Esophagus mucosa (tissue), 1 donor: ENCODE measurements at regions not wholly inside any gene's neighbourhood (a gene's known extent, or its start where the extent isn't known, plus 50 kb on each side); places are given as distances from the start of the nearest gene placed in this dataset.
"Not testable (repeated sequence)": the region's sequence is repeated elsewhere in the genome, so short reads cannot be mapped to it uniquely, and the experiment has no call there.

Experiments
- ATAC-seq: fragments of 200-7000 bp; cut with Tn5 transposase; one replicate; pipeline ENCODE4 v1.9.1; 2020
- donor health status: DM: yes; HTN: yes; CAD: no.

- ATAC-seq: no peak
Observed at GRCh38 chr6:86203044-86203443, 560.4 kb upstream of the SYNCRIP start.

- no peak for ATAC-seq
Observed at GRCh38 chr6:86193821-86194220, 551.1 kb upstream of the SYNCRIP start.

- ATAC-seq: no peak
Observed at GRCh38 chr6:86192123-86192522, 549.4 kb upstream of the SYNCRIP start.

- not testable (repeated sequence) for ATAC-seq
Observed at GRCh38 chr6:86175149-86175548, 532.5 kb upstream of the SYNCRIP start.

DNA sequence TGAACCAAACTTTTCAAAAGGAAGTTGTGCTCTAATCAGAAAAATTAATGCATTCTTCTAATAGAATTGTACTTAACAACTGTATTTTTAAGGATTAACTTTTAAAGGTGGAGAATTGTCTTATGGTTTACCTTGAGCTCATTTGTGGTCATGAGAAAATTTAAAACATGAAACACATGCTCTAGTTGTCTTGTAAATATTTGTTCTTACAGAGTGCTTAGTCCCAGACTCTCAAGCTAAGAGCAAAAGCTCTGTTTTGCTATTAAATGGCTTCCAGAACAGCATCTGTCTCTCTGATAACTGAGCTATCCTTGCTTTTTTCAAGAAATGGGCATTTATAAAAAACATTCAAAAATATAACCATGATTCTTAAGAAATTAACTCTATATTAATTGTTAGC, 512.2 kb upstream of the SYNCRIP start:
- no peak for ATAC-seq

GRCh38 chr6:86153521-86153920, 510.8 kb upstream of the SYNCRIP start:
- no peak for ATAC-seq

DNA sequence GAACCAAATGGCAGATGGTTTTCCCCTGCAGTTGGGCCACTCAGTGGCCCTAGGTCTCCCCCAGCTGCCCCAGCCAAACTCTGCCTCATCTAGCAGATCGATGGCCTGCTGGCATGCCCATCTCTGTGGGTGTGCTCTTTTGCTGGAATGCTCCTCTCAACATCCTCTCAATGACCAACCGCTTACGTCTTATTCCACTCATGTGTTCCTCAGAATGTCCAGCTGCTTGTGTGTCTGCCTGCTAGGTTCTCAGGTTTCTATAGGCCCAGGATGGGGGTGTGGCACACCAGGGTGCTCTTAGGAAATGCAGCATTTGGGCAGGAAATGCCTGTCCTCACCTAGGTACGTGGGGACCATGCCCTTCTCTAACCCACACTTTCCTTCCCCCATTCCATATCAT, 509.9 kb upstream of the SYNCRIP start:
- ATAC-seq: no peak

DNA sequence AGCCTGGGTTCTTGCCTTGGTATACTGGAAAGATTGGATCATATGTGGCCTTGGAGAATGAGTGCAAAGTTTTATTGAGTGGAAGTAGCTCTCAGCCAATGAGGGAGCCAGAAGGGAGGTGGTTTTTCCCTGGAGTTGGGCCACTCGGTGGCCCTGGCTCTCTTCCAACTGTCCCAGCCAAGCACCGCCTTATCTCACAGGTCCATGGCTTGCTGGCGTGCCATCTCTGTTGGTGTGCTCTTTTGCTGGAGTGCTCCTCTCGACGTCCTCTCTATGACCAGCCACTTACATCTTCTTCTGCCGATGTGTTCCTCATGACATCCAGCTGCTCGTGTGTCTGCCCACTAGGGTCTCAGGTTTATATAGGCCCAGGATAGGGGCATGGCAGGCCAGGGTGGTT, 505.9 kb upstream of the SYNCRIP start:
- ATAC-seq: no peak

- no peak for ATAC-seq
Observed at GRCh38 chr6:86147859-86148258, 505.2 kb upstream of the SYNCRIP start.

DNA sequence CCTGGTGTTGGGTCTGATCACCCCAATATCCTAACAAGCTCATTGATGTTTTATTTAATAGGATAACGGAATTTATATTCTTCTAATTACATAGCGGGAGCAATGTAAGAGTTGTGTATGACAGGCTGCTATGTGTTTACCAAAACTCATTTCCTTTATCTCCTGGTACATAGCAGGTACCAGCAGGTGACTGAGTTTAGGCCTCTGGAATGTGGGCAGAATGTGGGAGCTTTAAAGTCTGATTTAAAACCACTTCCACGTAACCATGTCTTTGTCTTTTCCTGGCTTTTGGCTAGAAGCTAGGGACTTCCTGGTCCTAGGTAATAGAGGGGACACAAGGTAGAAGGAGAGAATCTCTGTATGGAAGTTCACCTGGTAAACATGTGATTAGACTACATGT, 504.6 kb upstream of the SYNCRIP start:
- ATAC-seq: no peak

DNA sequence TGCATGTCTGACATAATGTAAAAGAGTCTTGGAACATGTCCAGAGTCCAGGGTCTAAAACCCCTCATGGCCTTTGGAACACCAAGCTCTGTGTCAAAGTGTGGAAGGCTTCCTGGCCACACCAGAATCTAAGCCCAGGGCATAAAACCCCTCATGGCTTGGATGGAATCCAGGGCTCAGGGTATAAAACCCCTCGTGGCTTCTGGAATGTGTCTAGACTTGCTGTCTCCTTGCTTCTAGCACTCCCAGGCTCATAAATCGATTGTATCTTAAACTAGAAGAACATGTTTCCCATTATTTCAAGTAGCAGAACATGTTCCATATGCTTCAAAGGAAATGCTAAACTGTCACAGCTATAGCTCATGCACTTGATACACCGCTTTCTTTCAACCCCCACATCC, 504.1 kb upstream of the SYNCRIP start:
- not testable (repeated sequence) for ATAC-seq

GRCh38 chr6:86142326-86142725, 499.6 kb upstream of the SYNCRIP start:
- ATAC-seq: no peak

- no peak for ATAC-seq
Observed at GRCh38 chr6:86128130-86128814, 485.6 kb upstream of the SYNCRIP start.

DNA sequence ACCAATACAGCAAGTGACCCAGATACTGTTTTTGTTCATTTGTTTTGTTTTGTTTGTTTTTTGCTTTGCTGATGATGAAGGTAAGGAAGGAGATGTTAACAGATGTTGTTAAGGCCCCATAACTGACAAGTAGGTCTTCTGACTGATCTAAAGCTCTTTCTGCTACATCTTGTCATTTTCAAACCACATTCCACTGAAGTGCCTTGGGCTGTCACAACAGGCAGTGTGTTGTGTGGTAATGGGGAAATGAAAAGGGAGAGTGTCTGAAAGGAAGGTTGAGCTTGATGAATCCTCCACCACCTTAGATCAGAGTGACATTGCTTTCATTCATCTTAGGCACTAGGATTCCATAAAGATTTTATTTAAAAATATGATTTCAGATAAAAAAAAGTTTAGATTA, 479.4 kb upstream of the SYNCRIP start:
- no peak for ATAC-seq

- ATAC-seq: no peak
Observed at GRCh38 chr6:86118271-86118670, 475.6 kb upstream of the SYNCRIP start.

- no peak for ATAC-seq
Observed at GRCh38 chr6:86107985-86108384, 465.3 kb upstream of the SYNCRIP start.

GRCh38 chr6:86087954-86088353, 445.3 kb upstream of the SYNCRIP start:
- no peak for ATAC-seq

- no peak for ATAC-seq
Observed at GRCh38 chr6:86079938-86080337, 437.3 kb upstream of the SYNCRIP start.

DNA sequence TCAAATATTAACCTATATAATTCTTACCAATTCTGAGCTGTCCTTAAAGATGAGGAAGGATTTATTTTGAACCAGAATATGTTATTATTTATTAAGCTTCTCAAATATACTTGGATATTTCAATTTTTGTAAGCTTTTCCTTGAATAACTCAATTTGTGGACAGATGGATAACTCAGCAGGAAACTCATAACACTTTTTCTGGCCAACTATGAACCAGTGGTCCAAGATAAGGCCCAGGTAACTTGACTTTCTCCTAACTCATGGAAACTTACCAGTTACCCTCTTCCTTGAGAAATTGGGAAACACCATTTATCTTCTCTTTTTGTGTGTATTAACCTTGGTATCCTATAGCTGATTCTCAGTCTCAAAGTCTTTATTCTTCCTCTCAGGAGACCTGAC, 427.5 kb upstream of the SYNCRIP start:
- ATAC-seq: no peak

GRCh38 chr6:86065002-86065401, 422.3 kb upstream of the SYNCRIP start:
- not testable (repeated sequence) for ATAC-seq

DNA sequence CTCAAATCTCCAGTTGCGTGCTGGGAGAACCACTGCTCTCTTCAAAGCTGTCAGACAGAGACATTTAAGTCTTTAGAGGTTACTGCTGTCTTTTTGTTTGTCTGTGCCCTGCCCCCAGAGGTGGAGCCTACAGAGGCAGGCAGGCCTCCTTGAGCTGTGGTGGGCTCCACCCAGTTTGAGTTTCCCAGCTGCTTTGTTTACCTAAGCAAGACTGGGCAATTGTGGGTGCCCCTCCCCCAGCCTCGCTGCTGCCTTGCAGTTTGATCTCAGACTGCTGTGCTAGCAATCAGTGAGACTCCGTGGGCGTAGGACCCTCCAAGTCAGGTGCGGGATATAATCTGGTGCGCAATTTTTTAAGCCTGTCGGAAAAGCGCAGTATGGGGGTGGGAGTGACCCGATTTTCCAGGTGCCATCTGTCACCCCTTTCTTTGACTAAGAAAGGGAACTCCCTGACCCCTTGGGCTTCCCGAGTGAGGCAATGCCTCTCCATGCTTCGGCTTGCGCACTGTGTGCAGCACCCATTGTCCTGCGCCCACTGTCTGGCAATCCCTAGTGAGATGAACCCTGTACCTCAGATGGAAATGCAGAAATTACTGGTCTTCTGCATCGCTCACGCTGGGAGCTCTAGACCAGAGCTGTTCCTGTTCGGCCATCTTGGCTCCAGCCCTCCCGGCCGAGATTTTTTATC, 414.8 kb upstream of the SYNCRIP start:
- not testable (repeated sequence) for ATAC-seq

- no peak for ATAC-seq
Observed at GRCh38 chr6:86045038-86045437, 402.4 kb upstream of the SYNCRIP start.

DNA sequence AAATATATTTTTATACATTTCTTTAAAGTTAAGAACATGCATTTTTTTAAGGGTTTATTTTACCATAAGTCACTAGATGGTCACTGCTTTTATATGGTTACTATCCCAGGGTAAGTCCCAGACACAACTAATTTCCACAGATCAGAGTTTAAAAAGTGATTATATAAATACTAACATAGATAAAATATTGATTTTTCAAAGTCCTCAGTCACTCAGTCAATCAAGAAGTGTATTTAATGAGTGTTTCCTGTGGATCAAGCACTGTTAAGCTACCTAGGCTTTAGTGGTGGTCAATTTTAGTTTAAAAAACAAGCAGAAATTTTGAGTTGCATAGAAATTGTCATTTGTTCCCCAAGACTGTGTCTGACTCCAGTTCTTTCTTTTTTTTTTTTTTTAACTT, 399.5 kb upstream of the SYNCRIP start:
- no peak for ATAC-seq

DNA sequence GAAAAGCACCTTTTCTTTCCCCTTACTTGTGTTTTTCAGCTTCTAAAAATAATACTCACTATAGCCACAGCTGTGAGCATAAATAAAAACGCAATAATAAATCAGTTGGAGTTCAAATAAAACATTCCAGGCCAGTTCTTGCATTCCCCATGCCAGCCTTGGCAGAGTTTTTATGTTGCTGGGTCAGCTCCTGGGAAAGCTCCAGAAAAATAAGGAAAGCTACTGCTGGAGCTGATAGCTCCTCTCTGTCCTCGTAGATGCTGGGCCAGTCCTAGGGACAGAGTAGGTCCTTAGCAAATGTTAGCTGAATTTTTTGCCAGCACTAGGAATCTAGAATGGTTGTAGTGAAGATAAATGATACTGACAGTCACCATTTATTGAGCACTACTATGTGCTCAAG, 389.0 kb upstream of the SYNCRIP start:
- no peak for ATAC-seq

- no peak for ATAC-seq
Observed at GRCh38 chr6:86030875-86031274, 388.2 kb upstream of the SYNCRIP start.
